ENCODE measurements at regions not wholly inside any gene's neighbourhood (a gene's known extent, or its start where the extent isn't known, plus 50 kb on each side); places are given as distances from the start of the nearest gene placed in this dataset.

- TF ChIP-seq CTCF (IDR thresholded peaks at IDR 0.05) (no peak), POLR2A (IDR thresholded peaks at IDR 0.05) (no peak)
Observed at GRCh38 chr11:128375961-128376360, 211.4 kb downstream of the ETS1 start.

All from uterus (tissue), 2 donors.